Colonic mucosa (tissue), 4 donors: ENCODE measurements at regions not wholly inside any gene's neighbourhood (a gene's known extent, or its start where the extent isn't known, plus 50 kb on each side); places are given as distances from the start of the nearest gene placed in this dataset.

ENCODE experiments used
- DNase-seq: peaks from one replicate; pipeline ENCODE4 v3.0.0-alpha.2; 2020
- H3K27ac ChIP-seq: fragments of 200-600 bp; one replicate; pipeline ENCODE4 v1.8.0; 2021
- H3K27me3 ChIP-seq: fragments of 200-600 bp; one replicate; pipeline ENCODE4 v1.8.0; 2021
- H3K36me3 ChIP-seq: fragments of 200-600 bp; one replicate; pipeline ENCODE4 v1.8.0; 2021
- H3K4me1 ChIP-seq: fragments of 200-600 bp; one replicate; pipeline ENCODE4 v1.8.0; 2021; ENCODE audit warnings: mild to moderate bottlenecking
- H3K4me3 ChIP-seq: fragments of 200-600 bp; one replicate; pipeline ENCODE4 v1.8.0; 2021
- H3K9ac ChIP-seq, 2 donors: one replicate each; pipeline ENCODE4 v1.7.0; 2013; ENCODE audit warnings: control low read depth in 2 of 2, low read depth in 2 of 2, low read length in 2 of 2
- H3K9me3 ChIP-seq: fragments of 200-600 bp; one replicate; pipeline ENCODE4 v1.8.0; 2021
- intact Hi-C: fragments of 100-400 bp; cut with DNase I; formaldehyde crosslinking; loops from one replicate; pipeline ENCODE4 v1.14.1; 2022
- TF ChIP-seq, protein P1 (sequence below): fragments of 200-600 bp; IDR thresholded peaks from one replicate; pipeline ENCODE4 v1.8.0; 2022; ENCODE audit warnings: antibody characterized with exemption, mild to moderate bottlenecking
- donor health status: healthy.
- donor health status: DM: no; HTN: no; CAD: no.
- donor health status: DM: no; HTN: no; CAD: no.

- H3K36me3 ChIP-seq, result no peaks in the 10 kb centered on the region
Measured at GRCh38 chr4:123945301-123945700, 548.7 kb downstream of the SPRY1 start.

GRCh38 chr4:123950530-123950929, 553.9 kb downstream of the SPRY1 start:
- DNase-seq, result no peak
- intact Hi-C loops, result no loop called here
- Histone ChIP-seq H3K9me3 (no peaks in the 10 kb centered on the region), H3K36me3 (no peaks in the 10 kb centered on the region), H3K9ac (no peak overlapping the region), H3K27me3 (no peaks in the 10 kb centered on the region), H3K27ac (no peak overlapping the region), H3K4me1 (no peaks in the 10 kb centered on the region), H3K4me3 (no peak overlapping the region)
- TF ChIP-seq, protein P1, sequence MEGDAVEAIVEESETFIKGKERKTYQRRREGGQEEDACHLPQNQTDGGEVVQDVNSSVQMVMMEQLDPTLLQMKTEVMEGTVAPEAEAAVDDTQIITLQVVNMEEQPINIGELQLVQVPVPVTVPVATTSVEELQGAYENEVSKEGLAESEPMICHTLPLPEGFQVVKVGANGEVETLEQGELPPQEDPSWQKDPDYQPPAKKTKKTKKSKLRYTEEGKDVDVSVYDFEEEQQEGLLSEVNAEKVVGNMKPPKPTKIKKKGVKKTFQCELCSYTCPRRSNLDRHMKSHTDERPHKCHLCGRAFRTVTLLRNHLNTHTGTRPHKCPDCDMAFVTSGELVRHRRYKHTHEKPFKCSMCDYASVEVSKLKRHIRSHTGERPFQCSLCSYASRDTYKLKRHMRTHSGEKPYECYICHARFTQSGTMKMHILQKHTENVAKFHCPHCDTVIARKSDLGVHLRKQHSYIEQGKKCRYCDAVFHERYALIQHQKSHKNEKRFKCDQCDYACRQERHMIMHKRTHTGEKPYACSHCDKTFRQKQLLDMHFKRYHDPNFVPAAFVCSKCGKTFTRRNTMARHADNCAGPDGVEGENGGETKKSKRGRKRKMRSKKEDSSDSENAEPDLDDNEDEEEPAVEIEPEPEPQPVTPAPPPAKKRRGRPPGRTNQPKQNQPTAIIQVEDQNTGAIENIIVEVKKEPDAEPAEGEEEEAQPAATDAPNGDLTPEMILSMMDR, result no peak

More at GRCh38 chr4:123945301-123945700, 548.7 kb downstream of the SPRY1 start:
- H3K27me3 ChIP-seq, result no peaks in the 10 kb centered on the region
- intact Hi-C loops, result no loop called here
- no peaks in the 10 kb centered on the region for H3K9me3 ChIP-seq
- no peak overlapping the region for H3K4me3 ChIP-seq
- no peak for DNase-seq
- no peak overlapping the region for H3K27ac ChIP-seq
- TF ChIP-seq, protein P1, result no peak
- H3K4me1 ChIP-seq, result no peaks in the 10 kb centered on the region
- no peak overlapping the region for H3K9ac ChIP-seq

DNA sequence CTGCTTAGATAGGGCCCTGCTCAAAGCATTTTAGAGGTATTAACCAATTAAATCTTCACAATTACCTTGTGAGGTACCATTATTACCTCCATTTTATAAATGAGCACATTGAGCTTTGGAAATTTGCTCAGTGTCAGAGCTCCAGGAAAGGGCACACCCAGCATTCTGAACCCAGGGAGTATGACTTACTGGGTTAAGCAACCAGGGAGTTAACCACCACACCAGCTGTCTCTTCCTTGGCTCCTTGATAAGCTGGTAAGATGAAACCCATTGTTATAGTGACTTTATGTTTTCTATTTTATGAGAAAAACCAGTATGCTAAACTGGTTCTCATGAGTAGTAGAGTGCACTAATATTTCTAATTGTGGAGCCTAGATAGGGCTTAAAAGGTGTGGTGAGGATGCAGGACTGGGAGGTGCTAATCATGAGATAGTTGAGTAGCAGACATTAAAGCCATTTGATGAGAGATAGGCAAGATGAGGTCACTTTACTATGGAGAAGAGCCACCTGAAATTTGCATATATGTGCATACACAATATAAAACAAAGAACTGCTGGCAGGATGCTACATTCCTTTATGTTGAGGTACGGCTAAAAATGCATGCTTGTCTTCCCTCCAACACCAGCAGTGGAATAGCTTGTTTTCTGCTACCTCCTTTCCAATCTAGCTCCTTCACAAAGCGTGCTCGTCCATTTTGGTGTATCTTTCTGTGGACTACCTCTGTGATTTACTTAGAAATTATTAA, 556.1 kb downstream of the SPRY1 start:
- Histone ChIP-seq H3K27ac (no peak overlapping the region), H3K9me3 (no peaks in the 10 kb centered on the region), H3K27me3 (no peaks in the 10 kb centered on the region), H3K4me1 (no peaks in the 10 kb centered on the region), H3K4me3 (no peak overlapping the region), H3K36me3 (no peaks in the 10 kb centered on the region), H3K9ac (no peak overlapping the region)
- TF ChIP-seq, protein P1, result no peak
- intact Hi-C loops, result no loop called here
- DNase-seq, result no peak

- no peaks in the 10 kb centered on the region for H3K36me3 ChIP-seq
- H3K27me3 ChIP-seq, result no peaks in the 10 kb centered on the region
- H3K9ac ChIP-seq, result no peak overlapping the region
- no peak overlapping the region for H3K27ac ChIP-seq
- H3K4me1 ChIP-seq, result no peaks in the 10 kb centered on the region
- intact Hi-C loops, result no loop called here
- no peak overlapping the region for H3K4me3 ChIP-seq
- DNase-seq, result no peak
- TF ChIP-seq, protein P1, result no peak
- H3K9me3 ChIP-seq, result no peaks in the 10 kb centered on the region
Measured at GRCh38 chr4:123953566-123953965, 557.0 kb downstream of the SPRY1 start.

DNA sequence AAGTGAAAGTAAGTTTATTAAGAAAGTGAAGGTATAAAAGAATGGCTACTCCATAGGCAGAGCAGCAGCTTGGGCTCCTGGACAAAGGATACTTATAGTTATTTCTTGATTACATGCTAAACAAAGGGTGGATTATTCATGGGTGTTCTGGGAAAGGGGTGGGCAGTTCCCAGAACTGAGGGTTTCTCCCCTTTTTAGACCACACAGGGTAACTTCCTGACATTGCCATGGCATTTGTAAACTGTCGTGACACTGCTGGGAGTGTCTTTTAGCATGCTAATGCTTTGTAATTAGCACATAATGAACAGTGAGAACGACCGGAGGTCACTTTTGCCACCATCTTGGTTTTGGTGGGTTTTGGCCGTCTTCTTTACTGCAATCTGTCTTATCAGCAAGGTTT, 557.6 kb downstream of the SPRY1 start:
- Histone ChIP-seq H3K4me1 (no peaks in the 10 kb centered on the region), H3K9me3 (no peaks in the 10 kb centered on the region), H3K27ac (no peak overlapping the region), H3K9ac (no peak overlapping the region), H3K36me3 (no peaks in the 10 kb centered on the region), H3K27me3 (no peaks in the 10 kb centered on the region), H3K4me3 (no peak overlapping the region)
- intact Hi-C loops, result no loop called here
- TF ChIP-seq, protein P1, result no peak
- DNase-seq, result no peak
